RWPE2 (cell line): ENCODE measurements at regions not wholly inside any gene's neighbourhood (a gene's known extent, or its start where the extent isn't known, plus 50 kb on each side); places are given as distances from the start of the nearest gene placed in this dataset.

Source experiments
- ATAC-seq: fragments of 200-7000 bp; cut with Tn5 transposase; 3 replicates; pipeline ENCODE4 v1.9.1; 2021; ENCODE audit warnings: low read depth
- DNase-seq: peaks from one replicate; pipeline ENCODE4 v3.0.0-alpha.2; 2020; ENCODE audit warnings: low spot score
- H3K27ac ChIP-seq: fragments of 450-650 bp; 2 replicates; pipeline ENCODE4 v1.5.1; 2017; ENCODE audit warnings: mild to moderate bottlenecking; ENCODE audit not compliant: poor library complexity, severe bottlenecking
- H3K27me3 ChIP-seq: fragments of 250-450 bp; sonication (Bioruptor Pico); 2 replicates; pipeline ENCODE4 v1.5.1; 2021; ENCODE audit warnings: mild to moderate bottlenecking, moderate library complexity; ENCODE audit not compliant: insufficient read depth, poor library complexity, severe bottlenecking
- H3K36me3 ChIP-seq: fragments of 250-450 bp; sonication (Bioruptor Pico); 2 replicates; pipeline ENCODE4 v1.5.1; 2020; ENCODE audit warnings: low read depth, mild to moderate bottlenecking, moderate library complexity
- H3K4me1 ChIP-seq: fragments of 250-450 bp; sonication (Bioruptor Pico); 2 replicates; pipeline ENCODE4 v1.5.1; 2021; ENCODE audit warnings: mild to moderate bottlenecking, moderate library complexity; ENCODE audit not compliant: insufficient read depth, poor library complexity, severe bottlenecking
- H3K4me3 ChIP-seq: fragments of 250-450 bp; sonication (Bioruptor Pico); 2 replicates; pipeline ENCODE4 v1.5.1; 2021; ENCODE audit warnings: mild to moderate bottlenecking, moderate library complexity; ENCODE audit not compliant: severe bottlenecking
- H3K9me3 ChIP-seq: fragments of 250-450 bp; sonication (Bioruptor Pico); 2 replicates; pipeline ENCODE4 v1.5.1; 2021; ENCODE audit warnings: mild to moderate bottlenecking, moderate library complexity; ENCODE audit not compliant: severe bottlenecking
- TF ChIP-seq, protein P1 (sequence below): fragments of 450-650 bp; IDR thresholded peaks from one replicate; pipeline ENCODE4 v1.5.1; 2017; ENCODE audit warnings: mild to moderate bottlenecking, moderate library complexity; ENCODE audit not compliant: poor library complexity, severe bottlenecking

DNA sequence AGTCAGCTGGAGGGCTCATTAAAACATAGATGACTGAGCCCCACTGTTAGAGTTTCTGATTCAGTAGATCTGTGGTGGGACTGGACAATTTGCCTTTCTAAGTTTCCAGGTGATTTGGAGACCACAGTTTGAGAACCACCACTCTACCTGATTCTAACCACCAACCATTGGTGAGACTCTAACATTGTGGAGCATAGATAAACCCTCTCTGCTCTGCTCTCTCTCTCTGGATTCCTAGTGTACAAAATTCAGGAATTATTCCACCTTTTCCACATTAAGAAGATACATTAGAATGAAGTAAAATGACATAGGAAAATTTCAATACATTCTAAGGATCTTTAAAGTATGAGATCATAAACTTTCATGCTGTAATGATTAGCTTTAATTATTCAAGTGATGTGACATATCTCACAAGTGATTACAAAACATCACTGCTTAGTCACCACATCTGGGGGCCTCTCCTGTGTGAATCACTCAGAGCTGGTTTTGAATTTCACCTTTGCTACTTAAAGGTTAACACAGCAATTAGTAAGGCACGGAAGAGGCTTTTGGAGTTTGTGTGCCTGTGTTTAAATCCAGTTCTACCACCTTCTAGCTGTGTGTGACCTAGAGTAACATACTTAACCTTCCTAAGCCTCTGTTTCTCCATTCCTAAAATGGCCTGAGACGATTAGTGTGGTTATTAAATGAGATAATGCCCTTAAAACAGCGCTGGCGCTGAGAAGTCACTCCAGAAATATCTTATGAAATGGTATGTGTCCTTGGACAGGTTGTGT is 78.5 kb upstream of the NBEA start:
- Histone ChIP-seq H3K36me3 (no peaks in the 10 kb centered on the region), H3K4me1 (peaks cover 8% of the 10 kb centered on the region), H3K9me3 (no peaks in the 10 kb centered on the region), H3K27ac (no peak overlapping the region), H3K4me3 (no peak overlapping the region), H3K27me3 (no peaks in the 10 kb centered on the region)
- ATAC-seq (peak; percentile 97), DNase-seq (no peak)
- TF ChIP-seq, protein P1, sequence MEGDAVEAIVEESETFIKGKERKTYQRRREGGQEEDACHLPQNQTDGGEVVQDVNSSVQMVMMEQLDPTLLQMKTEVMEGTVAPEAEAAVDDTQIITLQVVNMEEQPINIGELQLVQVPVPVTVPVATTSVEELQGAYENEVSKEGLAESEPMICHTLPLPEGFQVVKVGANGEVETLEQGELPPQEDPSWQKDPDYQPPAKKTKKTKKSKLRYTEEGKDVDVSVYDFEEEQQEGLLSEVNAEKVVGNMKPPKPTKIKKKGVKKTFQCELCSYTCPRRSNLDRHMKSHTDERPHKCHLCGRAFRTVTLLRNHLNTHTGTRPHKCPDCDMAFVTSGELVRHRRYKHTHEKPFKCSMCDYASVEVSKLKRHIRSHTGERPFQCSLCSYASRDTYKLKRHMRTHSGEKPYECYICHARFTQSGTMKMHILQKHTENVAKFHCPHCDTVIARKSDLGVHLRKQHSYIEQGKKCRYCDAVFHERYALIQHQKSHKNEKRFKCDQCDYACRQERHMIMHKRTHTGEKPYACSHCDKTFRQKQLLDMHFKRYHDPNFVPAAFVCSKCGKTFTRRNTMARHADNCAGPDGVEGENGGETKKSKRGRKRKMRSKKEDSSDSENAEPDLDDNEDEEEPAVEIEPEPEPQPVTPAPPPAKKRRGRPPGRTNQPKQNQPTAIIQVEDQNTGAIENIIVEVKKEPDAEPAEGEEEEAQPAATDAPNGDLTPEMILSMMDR: no peak

DNA sequence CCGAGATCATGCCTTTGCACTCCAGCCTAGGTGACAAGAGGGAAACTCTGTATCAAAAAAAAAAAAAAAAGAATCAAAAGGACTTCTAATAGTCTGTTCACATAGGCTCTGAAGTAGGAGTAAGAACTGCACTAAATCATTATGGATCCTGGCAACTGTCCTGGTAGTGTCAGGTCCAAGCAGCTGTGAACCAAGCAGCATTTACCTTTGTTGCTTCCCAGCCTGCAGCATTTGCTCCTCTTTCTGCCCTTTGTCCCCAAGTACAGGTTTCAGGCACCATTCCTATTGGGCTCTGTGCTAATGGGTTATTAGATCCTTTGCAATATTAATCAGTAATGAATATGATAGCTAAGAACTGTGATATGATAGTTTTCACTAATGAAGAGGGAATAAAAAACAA is 77.4 kb upstream of the NBEA start:
- DNase-seq (no peak), ATAC-seq (no peak)
- Histone ChIP-seq H3K4me1 (peaks cover 8% of the 10 kb centered on the region), H3K9me3 (no peaks in the 10 kb centered on the region), H3K4me3 (no peak overlapping the region), H3K27ac (no peak overlapping the region), H3K36me3 (no peaks in the 10 kb centered on the region), H3K27me3 (no peaks in the 10 kb centered on the region)
- TF ChIP-seq, protein P1: no peak

DNA sequence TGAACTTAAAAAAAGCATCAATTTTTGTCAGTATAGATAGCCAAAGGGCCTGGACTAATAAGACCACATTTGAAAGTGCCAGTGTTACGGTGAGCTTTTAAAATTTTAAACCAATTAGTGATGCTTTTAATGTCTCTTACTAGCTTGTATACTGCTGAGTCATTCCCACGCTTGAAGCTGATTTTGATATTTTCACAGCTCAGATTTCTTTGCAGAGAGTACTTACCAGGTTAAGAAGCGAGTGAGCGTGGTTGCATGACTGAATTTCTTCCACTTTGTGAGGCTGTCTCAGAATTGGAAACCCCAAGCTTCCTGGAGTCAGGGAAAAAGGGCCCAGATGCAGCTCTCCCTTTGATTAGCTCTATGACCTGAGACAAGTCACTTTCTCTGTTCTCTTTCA is 74.5 kb upstream of the NBEA start:
- DNase-seq (no peak), ATAC-seq (no peak)
- Histone ChIP-seq H3K36me3 (no peaks in the 10 kb centered on the region), H3K4me3 (no peak overlapping the region), H3K9me3 (no peaks in the 10 kb centered on the region), H3K4me1 (peaks cover 8% of the 10 kb centered on the region), H3K27me3 (no peaks in the 10 kb centered on the region), H3K27ac (no peak overlapping the region)
- TF ChIP-seq, protein P1: no peak

DNA sequence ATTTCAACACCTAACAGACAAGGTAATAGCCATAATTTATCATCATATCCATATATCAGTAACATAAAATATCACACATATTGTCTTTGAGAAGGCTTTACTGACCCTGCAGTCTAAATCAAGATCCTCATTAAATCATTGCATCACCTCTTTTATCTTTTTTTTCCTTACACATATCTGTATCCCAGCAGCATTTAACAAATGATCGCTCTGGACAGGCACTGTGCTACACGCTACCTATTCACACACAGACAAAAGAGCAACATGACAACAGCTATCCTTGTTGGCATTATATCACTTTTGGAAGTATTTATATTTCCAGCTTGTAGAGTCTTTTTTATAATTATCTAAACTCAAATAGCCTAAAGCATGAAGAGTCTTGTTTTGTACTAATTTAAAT is 73.3 kb upstream of the NBEA start:
- no peak overlapping the region for H3K27ac ChIP-seq
- ATAC-seq: no peak
- DNase-seq: no peak
- H3K36me3 ChIP-seq: no peaks in the 10 kb centered on the region
- no peaks in the 10 kb centered on the region for H3K27me3 ChIP-seq
- H3K9me3 ChIP-seq: no peaks in the 10 kb centered on the region
- no peak overlapping the region for H3K4me3 ChIP-seq
- H3K4me1 ChIP-seq: peaks cover 4% of the 10 kb centered on the region
- TF ChIP-seq, protein P1: no peak

DNA sequence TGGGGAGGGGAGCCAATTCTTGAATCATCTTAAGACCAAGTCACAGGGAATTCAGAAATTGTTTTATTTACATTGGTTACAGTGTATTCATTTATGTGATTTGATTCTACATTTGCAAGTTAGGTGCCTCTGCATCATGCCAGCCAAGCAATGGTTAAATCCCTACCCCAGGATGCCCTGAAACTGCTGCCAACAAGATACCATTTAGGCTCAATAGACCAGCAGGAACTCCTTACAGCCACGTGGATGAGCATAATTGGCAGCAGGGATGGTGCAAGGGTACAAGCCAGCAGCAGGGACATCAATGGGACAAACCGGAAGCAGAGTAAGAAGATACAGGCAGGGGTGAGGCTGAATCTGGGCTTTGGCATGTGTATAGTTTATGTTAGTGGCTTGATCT is 72.4 kb upstream of the NBEA start:
- Histone ChIP-seq H3K27ac (no peak overlapping the region), H3K9me3 (no peaks in the 10 kb centered on the region), H3K4me1 (no peaks in the 10 kb centered on the region), H3K36me3 (no peaks in the 10 kb centered on the region), H3K27me3 (no peaks in the 10 kb centered on the region), H3K4me3 (no peak overlapping the region)
- ATAC-seq: no peak
- DNase-seq: no peak
- TF ChIP-seq, protein P1: no peak
